ENCODE measurements at regions not wholly inside any gene's neighbourhood (a gene's known extent, or its start where the extent isn't known, plus 50 kb on each side); places are given as distances from the start of the nearest gene placed in this dataset.

- TF ChIP-seq CTCF (IDR thresholded peaks at IDR 0.05) (no peak), POLR2A (IDR thresholded peaks at IDR 0.05) (no peak)
Observed at GRCh38 chr3:176147251-176147650, 1050.0 kb downstream of the TBL1XR1 start.

Data from thyroid gland (tissue), 4 donors.